H7 (cell line): ENCODE measurements at regions not wholly inside any gene's neighbourhood (a gene's known extent, or its start where the extent isn't known, plus 50 kb on each side); places are given as distances from the start of the nearest gene placed in this dataset.

Experiments
- DNase-seq: peaks from one replicate; pipeline ENCODE4 v3.0.0; 2012
- H3K27me3 ChIP-seq: 2 replicates; pipeline ENCODE4 v1.6.0; 2011; ENCODE audit warnings: mild to moderate bottlenecking, low read length; ENCODE audit not compliant: control insufficient read depth, insufficient read depth
- H3K36me3 ChIP-seq: replicated peaks from 2 replicates; pipeline ENCODE4 v1.5.1; 2011; ENCODE audit warnings: low read length; ENCODE audit not compliant: control insufficient read depth, insufficient read depth
- H3K4me3 ChIP-seq: 2 replicates; pipeline ENCODE4 v1.5.1; 2011; ENCODE audit warnings: low read depth, mild to moderate bottlenecking, control low read depth, low read length, moderate library complexity; ENCODE audit not compliant: insufficient read depth

DNA sequence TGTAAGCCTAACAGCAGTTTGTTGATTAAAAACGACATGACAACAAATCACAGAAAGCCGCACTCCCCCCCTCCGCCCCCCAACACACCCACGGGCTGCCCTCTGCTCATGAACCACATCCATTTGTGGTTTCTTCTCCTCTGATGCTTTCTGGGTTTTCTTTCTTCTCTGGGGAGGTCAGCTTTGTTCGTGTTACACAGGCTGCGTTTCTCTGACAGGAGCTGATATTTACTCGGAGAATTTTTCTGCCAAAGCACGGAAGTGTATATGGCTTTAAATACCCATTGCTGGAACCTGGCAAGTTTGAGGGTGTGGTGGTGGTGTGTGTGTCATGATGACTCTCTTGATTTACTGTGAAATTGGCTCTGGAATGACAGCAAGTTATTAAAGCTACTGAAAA, 883.7 kb upstream of the TMEM132C start:
- no peak for DNase-seq
- Histone ChIP-seq H3K36me3 (no peaks in the 10 kb centered on the region), H3K4me3 (no peak overlapping the region), H3K27me3 (no peaks in the 10 kb centered on the region)

DNA sequence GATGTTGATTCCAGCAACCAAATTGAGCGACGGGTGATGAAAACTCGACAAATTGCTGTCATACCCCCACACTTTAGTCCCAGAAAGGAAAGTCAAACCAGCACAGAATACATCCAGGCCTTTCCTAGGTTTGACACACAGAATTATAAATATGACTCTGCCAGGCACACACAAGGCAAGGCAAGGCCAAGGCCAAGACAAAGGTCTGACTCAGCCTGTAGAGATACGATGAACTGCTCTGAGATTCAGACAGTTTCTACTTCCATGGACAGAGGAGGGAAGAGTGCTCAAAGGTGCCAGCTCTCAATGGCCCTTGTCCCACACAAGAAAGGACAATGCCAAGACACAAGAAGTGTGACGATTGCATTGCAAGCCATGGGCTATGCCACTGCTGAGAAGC, 880.2 kb upstream of the TMEM132C start:
- no peak for DNase-seq
- Histone ChIP-seq H3K4me3 (no peak overlapping the region), H3K36me3 (no peaks in the 10 kb centered on the region), H3K27me3 (no peaks in the 10 kb centered on the region)

GRCh38 chr12:127388985-127389384, 878.0 kb upstream of the TMEM132C start:
- Histone ChIP-seq H3K27me3 (no peaks in the 10 kb centered on the region), H3K36me3 (no peaks in the 10 kb centered on the region), H3K4me3 (no peak overlapping the region)
- DNase-seq, result no peak

GRCh38 chr12:127389923-127390322, 877.0 kb upstream of the TMEM132C start:
- Histone ChIP-seq H3K4me3 (no peak overlapping the region), H3K36me3 (no peaks in the 10 kb centered on the region), H3K27me3 (no peaks in the 10 kb centered on the region)
- peak; percentile 38 for DNase-seq

- no peak for DNase-seq
- no peaks in the 10 kb centered on the region for H3K27me3 ChIP-seq
- H3K4me3 ChIP-seq, result no peak overlapping the region
- no peaks in the 10 kb centered on the region for H3K36me3 ChIP-seq
Observed at GRCh38 chr12:127393465-127393864, 873.5 kb upstream of the TMEM132C start.

- no peak overlapping the region for H3K4me3 ChIP-seq
- DNase-seq, result no peak
Observed at GRCh38 chr12:127393896-127394295, 873.1 kb upstream of the TMEM132C start.

GRCh38 chr12:127396734-127397133, 870.2 kb upstream of the TMEM132C start:
- H3K27me3 ChIP-seq, result no peaks in the 10 kb centered on the region
- no peak for DNase-seq

More at GRCh38 chr12:127393896-127394295, 873.1 kb upstream of the TMEM132C start:
- Histone ChIP-seq H3K27me3 (no peaks in the 10 kb centered on the region), H3K36me3 (no peaks in the 10 kb centered on the region)

GRCh38 chr12:127398016-127398710, 868.8 kb upstream of the TMEM132C start:
- Histone ChIP-seq H3K36me3 (no peaks in the 10 kb centered on the region), H3K27me3 (no peaks in the 10 kb centered on the region), H3K4me3 (no peak overlapping the region)
- DNase-seq, result no peak

More at GRCh38 chr12:127396734-127397133, 870.2 kb upstream of the TMEM132C start:
- Histone ChIP-seq H3K36me3 (no peaks in the 10 kb centered on the region), H3K4me3 (no peak overlapping the region)

GRCh38 chr12:127399451-127399850, 867.5 kb upstream of the TMEM132C start:
- Histone ChIP-seq H3K27me3 (no peaks in the 10 kb centered on the region), H3K4me3 (no peak overlapping the region), H3K36me3 (no peaks in the 10 kb centered on the region)
- no peak for DNase-seq

DNA sequence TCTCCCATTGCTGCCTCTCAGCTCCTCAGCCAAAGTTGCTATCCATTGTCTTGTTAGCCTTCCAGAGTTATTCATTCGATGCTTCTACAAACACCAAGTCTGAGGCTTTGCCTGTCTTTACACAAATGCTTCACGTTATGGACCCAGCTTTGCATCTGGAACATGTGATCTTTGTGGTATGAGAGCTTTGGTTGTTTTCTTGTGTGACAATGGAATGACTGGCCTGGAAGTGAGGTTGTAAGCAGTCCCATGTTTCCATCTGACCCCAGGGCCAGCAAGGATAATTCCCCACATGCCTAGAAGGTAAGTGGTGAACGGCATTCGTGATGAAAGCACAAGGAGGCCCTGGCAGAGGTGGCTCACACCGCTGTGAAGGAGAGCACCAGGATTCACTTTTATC, 866.7 kb upstream of the TMEM132C start:
- no peak for DNase-seq
- H3K36me3 ChIP-seq, result no peaks in the 10 kb centered on the region
- no peaks in the 10 kb centered on the region; the same call in 1 of the 2 replicates for H3K27me3 ChIP-seq
- H3K4me3 ChIP-seq, result no peak overlapping the region

DNA sequence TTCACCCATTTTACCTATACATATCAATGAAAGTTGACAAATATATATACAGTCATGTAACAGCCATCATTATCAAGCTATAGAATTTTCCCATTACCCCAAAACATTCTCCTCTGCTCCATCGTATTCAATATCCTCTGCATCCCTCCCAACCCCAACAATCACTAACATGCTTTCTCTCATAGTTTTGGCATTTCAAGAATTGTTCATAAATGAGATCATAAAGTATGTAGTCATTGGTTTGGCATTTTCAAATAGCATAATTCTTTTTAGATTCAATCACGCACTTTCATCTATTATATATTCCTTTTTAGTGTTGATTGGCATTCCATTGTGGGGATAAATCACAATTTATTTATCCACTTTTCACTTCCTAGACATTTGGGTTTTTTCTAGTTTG, 866.0 kb upstream of the TMEM132C start:
- no peaks in the 10 kb centered on the region; the same call in 1 of the 2 replicates for H3K27me3 ChIP-seq
- H3K36me3 ChIP-seq, result no peaks in the 10 kb centered on the region
- DNase-seq, result no peak
- no peak overlapping the region for H3K4me3 ChIP-seq

DNA sequence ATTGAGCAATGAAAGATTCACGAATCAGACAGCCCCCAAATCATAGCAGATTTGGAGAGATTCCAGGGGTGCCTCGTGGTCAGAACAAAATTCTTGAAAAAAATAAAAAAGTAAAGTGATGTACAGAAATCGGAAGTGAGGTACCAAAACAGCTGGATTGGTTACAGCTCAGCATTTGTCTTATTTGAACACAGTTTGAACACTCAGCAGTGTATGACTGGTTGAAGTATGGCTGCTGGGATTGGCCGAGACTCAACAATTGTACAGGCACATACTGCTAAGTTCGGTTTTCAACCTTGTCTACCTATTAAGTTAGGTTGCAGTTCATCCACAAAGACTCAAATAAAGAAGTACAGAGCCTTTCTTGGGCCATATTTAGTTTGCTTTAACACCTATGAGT, 865.4 kb upstream of the TMEM132C start:
- Histone ChIP-seq H3K4me3 (no peak overlapping the region), H3K27me3 (no peaks in the 10 kb centered on the region; the same call in 1 of the 2 replicates), H3K36me3 (no peaks in the 10 kb centered on the region)
- DNase-seq, result no peak

- H3K27me3 ChIP-seq, result no peaks in the 10 kb centered on the region
- no peaks in the 10 kb centered on the region for H3K36me3 ChIP-seq
- no peak overlapping the region for H3K4me3 ChIP-seq
- DNase-seq, result no peak
Observed at GRCh38 chr12:127411166-127411915, 855.6 kb upstream of the TMEM132C start.

- DNase-seq, result no peak
- H3K36me3 ChIP-seq, result no peaks in the 10 kb centered on the region
- no peaks in the 10 kb centered on the region for H3K27me3 ChIP-seq
- H3K4me3 ChIP-seq, result no peak overlapping the region
Observed at GRCh38 chr12:127411981-127412380, 855.0 kb upstream of the TMEM132C start.

DNA sequence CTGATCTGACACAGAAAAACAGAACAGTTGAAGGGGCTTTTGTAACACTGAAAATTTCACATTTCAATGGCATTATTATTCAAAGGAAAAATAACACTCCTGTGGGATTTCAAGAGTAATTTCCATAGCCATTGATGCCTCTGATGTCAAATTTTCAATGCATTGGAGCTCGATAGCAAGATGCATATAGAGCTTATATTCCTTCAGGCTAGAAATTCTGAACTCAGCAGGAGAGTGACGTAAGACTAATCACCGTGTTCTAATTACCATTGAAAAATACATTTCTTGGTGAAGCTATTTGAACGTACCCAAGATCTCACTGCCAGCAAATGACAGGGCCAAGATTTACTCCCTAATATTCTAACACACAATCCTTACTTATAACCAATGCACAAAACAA, 854.1 kb upstream of the TMEM132C start:
- Histone ChIP-seq H3K27me3 (no peaks in the 10 kb centered on the region), H3K4me3 (no peak overlapping the region), H3K36me3 (no peaks in the 10 kb centered on the region)
- DNase-seq, result no peak
